Gastroesophageal sphincter (tissue), 4 donors: ENCODE measurements at regions not wholly inside any gene's neighbourhood (a gene's known extent, or its start where the extent isn't known, plus 50 kb on each side); places are given as distances from the start of the nearest gene placed in this dataset.

Experiments
- ATAC-seq: fragments of 150-250 bp; one replicate; pipeline ENCODE4 v1.9.1; 2016; ENCODE audit warnings: mild to moderate bottlenecking, moderate library complexity
- H3K27ac ChIP-seq, 4 donors: fragments of 200-600 bp; sonication (generic) in 3 of 4; 1 replicate in 3 of 4; 2 replicates in 1 of 4; pipeline ENCODE4 v1.5.1; 2016 to 2019
- H3K27me3 ChIP-seq: fragments of 200-600 bp; sonication (generic); one replicate; pipeline ENCODE4 v1.5.1; 2019
- H3K36me3 ChIP-seq, 2 donors: fragments of 200-600 bp; sonication (generic); one replicate each; pipeline ENCODE4 v1.5.1; 2019; ENCODE audit warnings: control low read depth in 1 of 2
- H3K4me1 ChIP-seq, 3 donors: fragments of 200-600 bp; sonication (generic); 1 replicate in 2 of 3; 2 replicates in 1 of 3; pipeline ENCODE4 v1.5.1; 2016 to 2019; ENCODE audit warnings: control low read depth in 2 of 3
- H3K4me3 ChIP-seq, 2 donors: fragments of 200-600 bp; sonication (generic); one replicate each; pipeline ENCODE4 v1.5.1; 2019; ENCODE audit warnings: mild to moderate bottlenecking in 1 of 2, moderate library complexity in 1 of 2
- H3K9me3 ChIP-seq, 3 donors: fragments of 200-600 bp; sonication (generic); one replicate each; pipeline ENCODE4 v1.5.1; 2017 to 2019; ENCODE audit warnings: control low read depth in 2 of 3
- CTCF ChIP-seq, 4 experiments: fragments of 200-600 bp in 2 of 4; fragments of 450-650 bp in 2 of 4; sonication (generic) in 1 of 4; IDR thresholded peaks; one replicate each; pipeline ENCODE4 v1.5.1; 2017 to 2019; ENCODE audit warnings: antibody characterized with exemption in 4 of 4, mild to moderate bottlenecking in 2 of 4, moderate library complexity in 2 of 4
- EP300 ChIP-seq: sonication (generic); formaldehyde crosslinking; IDR thresholded peaks from one replicate; pipeline ENCODE4 v1.6.1; 2017; ENCODE audit warnings: antibody characterized with exemption, mild to moderate bottlenecking
- POLR2A ChIP-seq, 2 donors: fragments of 450-650 bp; IDR thresholded peaks; one replicate each; pipeline ENCODE4 v1.6.1; 2017; ENCODE audit warnings: antibody characterized with exemption in 2 of 2, mild to moderate bottlenecking in 2 of 2, moderate library complexity in 1 of 2
- POLR2AphosphoS5 ChIP-seq: sonication (generic); formaldehyde crosslinking; IDR thresholded peaks from one replicate; pipeline ENCODE4 v1.6.1; 2017; ENCODE audit warnings: antibody characterized with exemption
- WGBS, 2 donors: methylation state at CpG; one replicate each; pipeline ENCODE4 v1.1.5; 2018; ENCODE audit warnings: low coverage in 1 of 2; 5-methylcytosine and 5-hydroxymethylcytosine counted together

DNA sequence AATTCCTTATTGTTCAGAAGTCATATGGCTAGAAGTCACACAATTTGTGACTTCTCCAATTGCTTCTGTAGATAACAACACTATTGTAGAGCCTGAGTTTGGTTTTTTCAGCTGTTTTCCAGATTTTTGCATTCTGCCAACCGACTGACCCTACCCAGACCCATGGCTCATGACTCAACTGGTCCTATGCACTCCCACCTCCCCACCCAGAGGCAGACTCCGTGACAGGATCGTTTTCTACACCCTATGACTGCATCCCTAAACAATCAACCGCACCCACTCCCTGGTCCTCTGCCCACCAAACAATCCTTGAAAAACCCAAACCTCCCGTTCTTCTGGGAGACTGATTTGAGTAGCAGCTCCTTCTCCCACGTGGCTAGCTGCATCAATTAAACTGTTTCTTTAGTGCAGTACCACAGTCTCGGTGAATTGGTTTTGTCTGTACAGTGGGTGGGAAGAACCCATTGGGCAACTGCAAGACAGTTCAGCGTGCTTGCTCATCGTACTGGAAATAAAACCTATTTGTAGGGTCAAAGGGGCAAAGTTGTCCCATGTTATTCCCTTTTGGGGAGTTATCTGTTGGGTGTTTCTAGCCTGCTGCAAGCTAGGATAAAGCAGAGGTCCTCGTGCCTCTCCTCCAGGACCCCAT lies 150.3 kb upstream of the FAM20C start:
- Histone ChIP-seq H3K9me3 (no peaks in the 10 kb centered on the region), H3K4me1 (no peaks in the 10 kb centered on the region), H3K27ac (no peak overlapping the region), H3K4me3 (no peak overlapping the region), H3K27me3 (peaks cover 21% of the 10 kb centered on the region), H3K36me3 (no peaks in the 10 kb centered on the region)
- TF ChIP-seq POLR2AphosphoS5 (no peak), POLR2A (IDR thresholded peaks at IDR 0.05) (no peak), CTCF (IDR thresholded peaks at IDR 0.05) (no peak), EP300 (no peak)
- ATAC-seq = no peak
- WGBS, 2 donors = 73 to 89% methylated on average over 8 to 9 of the region's 10 CpGs

DNA sequence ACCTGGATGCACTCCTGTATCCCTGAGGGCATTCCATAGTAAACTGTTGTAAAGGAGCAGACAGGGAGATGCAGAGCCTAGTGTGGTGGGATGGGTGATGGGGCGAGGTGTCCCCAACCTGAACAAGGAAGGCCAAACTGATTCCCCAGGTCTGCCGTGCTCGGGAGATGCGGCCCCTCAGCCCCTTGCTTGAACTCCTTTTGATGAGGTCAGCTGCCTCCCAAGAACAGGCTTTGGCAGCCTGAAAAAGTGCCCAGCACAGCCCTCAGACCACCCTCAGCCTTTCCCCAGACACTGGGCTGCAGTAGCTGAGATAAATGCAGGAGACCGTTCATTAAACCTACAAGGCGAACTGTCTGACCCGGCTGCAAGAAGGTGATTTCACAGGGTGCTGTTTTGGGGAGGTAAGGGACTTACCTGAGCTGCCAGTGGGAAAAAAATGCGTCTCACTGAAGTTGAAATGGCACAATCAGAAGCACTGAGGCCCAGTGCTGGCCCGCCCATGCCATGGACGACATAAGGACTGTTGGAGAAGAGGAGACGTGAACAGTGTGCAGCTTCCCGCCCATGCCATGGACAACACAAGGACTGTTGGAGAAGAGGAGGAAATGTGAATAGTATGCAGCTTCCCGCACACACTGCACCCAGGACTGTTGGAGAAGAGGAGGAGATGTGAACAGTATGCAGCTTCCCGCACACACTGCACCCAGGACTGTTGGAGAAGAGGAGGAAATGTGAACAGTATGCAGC lies 148.4 kb upstream of the FAM20C start:
- WGBS, 2 donors = 76 to 89% methylated on average over 3 to 5 of the region's 14 CpGs
- Histone ChIP-seq H3K27ac (no peak overlapping the region), H3K27me3 (peaks cover 21% of the 10 kb centered on the region), H3K9me3 (no peaks in the 10 kb centered on the region), H3K4me3 (no peak overlapping the region), H3K4me1 (no peaks in the 10 kb centered on the region), H3K36me3 (no peaks in the 10 kb centered on the region)
- ATAC-seq = no peak
- TF ChIP-seq CTCF (IDR thresholded peaks at IDR 0.05) = no peak
- no peak for TF ChIP-seq EP300
- no peak for TF ChIP-seq POLR2A (IDR thresholded peaks at IDR 0.05)
- TF ChIP-seq POLR2AphosphoS5 = no peak

- H3K4me1 ChIP-seq = no peaks in the 10 kb centered on the region
- 80% methylated on average over 2 to 12 of the region's 12 CpGs for WGBS, 2 donors
- H3K27ac ChIP-seq = no peak overlapping the region
- no peak for ATAC-seq
- H3K4me3 ChIP-seq = no peak overlapping the region
- H3K27me3 ChIP-seq = peaks cover 21% of the 10 kb centered on the region
- TF ChIP-seq CTCF (IDR thresholded peaks at IDR 0.05) (no peak), POLR2AphosphoS5 (no peak), POLR2A (IDR thresholded peaks at IDR 0.05) (no peak), EP300 (no peak)
- H3K36me3 ChIP-seq = no peaks in the 10 kb centered on the region
- no peaks in the 10 kb centered on the region for H3K9me3 ChIP-seq
These were observed 147.9 kb upstream of the FAM20C start for GRCh38 chr7:44541-44896.

- peaks cover 21% of the 10 kb centered on the region for H3K27me3 ChIP-seq
- H3K4me1 ChIP-seq = no peaks in the 10 kb centered on the region
- H3K36me3 ChIP-seq = no peaks in the 10 kb centered on the region
- ATAC-seq = no peak
- no peak overlapping the region for H3K27ac ChIP-seq
- no peaks in the 10 kb centered on the region for H3K9me3 ChIP-seq
- no peak overlapping the region for H3K4me3 ChIP-seq
- 81 to 82% methylated on average over 12 to 13 of the region's 14 CpGs for WGBS, 2 donors
- no peak for TF ChIP-seq POLR2AphosphoS5
- TF ChIP-seq EP300 = no peak
- TF ChIP-seq CTCF (IDR thresholded peaks at IDR 0.05) = no peak
- TF ChIP-seq POLR2A (IDR thresholded peaks at IDR 0.05) = no peak
These were observed 147.0 kb upstream of the FAM20C start for GRCh38 chr7:45106-46090.
